ENCODE measurements at regions not wholly inside any gene's neighbourhood (a gene's known extent, or its start where the extent isn't known, plus 50 kb on each side); places are given as distances from the start of the nearest gene placed in this dataset.

- Mint-ChIP-seq H3K27me3 (ENCODE audit: unreplicated experiment) (peaks cover 1% of the 10 kb centered on the region), H3K4me3 (ENCODE audit: unreplicated experiment) (no peak overlapping the region), H3K4me1 (ENCODE audit: unreplicated experiment) (no peaks in the 10 kb centered on the region), H3K27ac (ENCODE audit: unreplicated experiment) (no peak overlapping the region), H3K9me3 (ENCODE audit: unreplicated experiment) (no peaks in the 10 kb centered on the region), H3K36me3 (ENCODE audit: low read depth, unreplicated experiment) (no peaks in the 10 kb centered on the region)
- no peak for TF ChIP-seq CTCF (IDR thresholded peaks at IDR 0.05; ENCODE audit: unreplicated experiment)
- DNase-seq (ENCODE audit: low spot score), result no peak
Measured at GRCh38 chr1:104408268-104408667, 658.6 kb downstream of the AMY1C start.

- H3K27ac Mint-ChIP-seq (ENCODE audit: unreplicated experiment), result no peak overlapping the region
- no peak overlapping the region for H3K4me3 Mint-ChIP-seq (ENCODE audit: unreplicated experiment)
- H3K9me3 Mint-ChIP-seq (ENCODE audit: unreplicated experiment), result no peaks in the 10 kb centered on the region
Measured at GRCh38 chr1:104435255-104435654, 685.6 kb downstream of the AMY1C start.

GRCh38 chr1:104440011-104440410 is 690.3 kb downstream of the AMY1C start:
- H3K4me1 Mint-ChIP-seq (ENCODE audit: unreplicated experiment), result no peaks in the 10 kb centered on the region
- no peak for TF ChIP-seq CTCF (IDR thresholded peaks at IDR 0.05; ENCODE audit: unreplicated experiment)
- DNase-seq (ENCODE audit: low spot score), result no peak
- H3K36me3 Mint-ChIP-seq (ENCODE audit: low read depth, unreplicated experiment), result no peaks in the 10 kb centered on the region
- no peaks in the 10 kb centered on the region for H3K9me3 Mint-ChIP-seq (ENCODE audit: unreplicated experiment)
- H3K27ac Mint-ChIP-seq (ENCODE audit: unreplicated experiment), result no peak overlapping the region
- no peak overlapping the region for H3K4me3 Mint-ChIP-seq (ENCODE audit: unreplicated experiment)
- H3K27me3 Mint-ChIP-seq (ENCODE audit: unreplicated experiment), result no peaks in the 10 kb centered on the region

More at GRCh38 chr1:104435255-104435654, 685.6 kb downstream of the AMY1C start:
- DNase-seq (ENCODE audit: low spot score), result no peak
- Mint-ChIP-seq H3K4me1 (ENCODE audit: unreplicated experiment) (no peaks in the 10 kb centered on the region), H3K36me3 (ENCODE audit: low read depth, unreplicated experiment) (no peaks in the 10 kb centered on the region), H3K27me3 (ENCODE audit: unreplicated experiment) (no peaks in the 10 kb centered on the region)
- no peak for TF ChIP-seq CTCF (IDR thresholded peaks at IDR 0.05; ENCODE audit: unreplicated experiment)

GRCh38 chr1:104456724-104457123 is 707.0 kb downstream of the AMY1C start:
- H3K27me3 Mint-ChIP-seq (ENCODE audit: unreplicated experiment), result peaks cover 3% of the 10 kb centered on the region
- H3K4me3 Mint-ChIP-seq (ENCODE audit: unreplicated experiment), result no peak overlapping the region
- H3K27ac Mint-ChIP-seq (ENCODE audit: unreplicated experiment), result no peak overlapping the region
- no peak for TF ChIP-seq CTCF (IDR thresholded peaks at IDR 0.05; ENCODE audit: unreplicated experiment)
- no peak for DNase-seq (ENCODE audit: low spot score)
- peaks cover 16% of the 10 kb centered on the region for H3K9me3 Mint-ChIP-seq (ENCODE audit: unreplicated experiment)
- no peaks in the 10 kb centered on the region for H3K36me3 Mint-ChIP-seq (ENCODE audit: low read depth, unreplicated experiment)
- no peaks in the 10 kb centered on the region for H3K4me1 Mint-ChIP-seq (ENCODE audit: unreplicated experiment)

- no peak overlapping the region for H3K4me3 Mint-ChIP-seq (ENCODE audit: unreplicated experiment)
- no peak for DNase-seq (ENCODE audit: low spot score)
- peaks cover 16% of the 10 kb centered on the region for H3K9me3 Mint-ChIP-seq (ENCODE audit: unreplicated experiment)
- H3K36me3 Mint-ChIP-seq (ENCODE audit: low read depth, unreplicated experiment), result no peaks in the 10 kb centered on the region
- TF ChIP-seq CTCF (IDR thresholded peaks at IDR 0.05; ENCODE audit: unreplicated experiment), result no peak
- no peak overlapping the region for H3K27ac Mint-ChIP-seq (ENCODE audit: unreplicated experiment)
- H3K27me3 Mint-ChIP-seq (ENCODE audit: unreplicated experiment), result peaks cover 1% of the 10 kb centered on the region
- no peaks in the 10 kb centered on the region for H3K4me1 Mint-ChIP-seq (ENCODE audit: unreplicated experiment)
Measured at GRCh38 chr1:104459886-104460285, 710.2 kb downstream of the AMY1C start.
